ENCODE measurements at regions not wholly inside any gene's neighbourhood (a gene's known extent, or its start where the extent isn't known, plus 50 kb on each side); places are given as distances from the start of the nearest gene placed in this dataset.
A peak's percentile ranks its signal among the peaks of the same experiment; 100 is the strongest.

DNA sequence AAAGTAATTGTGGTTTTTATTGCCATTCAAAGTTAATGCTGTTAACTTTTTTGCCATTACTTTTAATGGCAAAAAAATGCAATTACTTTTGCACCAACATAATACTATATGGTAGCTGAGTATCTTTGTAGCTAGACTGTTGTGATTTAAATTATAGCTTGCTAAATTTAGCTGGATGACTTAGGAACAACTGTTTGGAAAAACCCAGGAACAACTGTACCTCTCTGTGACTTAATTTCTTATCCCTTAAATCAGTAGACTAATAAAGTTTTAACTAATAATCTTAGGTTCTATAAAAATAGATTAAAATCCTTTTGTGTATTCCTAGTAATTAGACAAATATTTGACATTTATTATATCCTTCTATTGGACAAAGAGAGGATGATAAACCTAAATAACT, 268.2 kb downstream of the TENT5A start:
- ChIA-PET CTCF (no interaction called here), POLR2A (no interaction called here)
- H3K27me3 Mint-ChIP-seq (ENCODE audit: insufficient read depth, unreplicated experiment): no peaks in the 10 kb centered on the region
- BruUV-seq (replicated peaks): no TSS peak
- no peaks in the 10 kb centered on the region for H3K4me1 Mint-ChIP-seq (ENCODE audit: insufficient read depth, unreplicated experiment)
- H3K27ac Mint-ChIP-seq (ENCODE audit: low read depth, unreplicated experiment): no peak overlapping the region
- TF ChIP-seq, protein P1, sequence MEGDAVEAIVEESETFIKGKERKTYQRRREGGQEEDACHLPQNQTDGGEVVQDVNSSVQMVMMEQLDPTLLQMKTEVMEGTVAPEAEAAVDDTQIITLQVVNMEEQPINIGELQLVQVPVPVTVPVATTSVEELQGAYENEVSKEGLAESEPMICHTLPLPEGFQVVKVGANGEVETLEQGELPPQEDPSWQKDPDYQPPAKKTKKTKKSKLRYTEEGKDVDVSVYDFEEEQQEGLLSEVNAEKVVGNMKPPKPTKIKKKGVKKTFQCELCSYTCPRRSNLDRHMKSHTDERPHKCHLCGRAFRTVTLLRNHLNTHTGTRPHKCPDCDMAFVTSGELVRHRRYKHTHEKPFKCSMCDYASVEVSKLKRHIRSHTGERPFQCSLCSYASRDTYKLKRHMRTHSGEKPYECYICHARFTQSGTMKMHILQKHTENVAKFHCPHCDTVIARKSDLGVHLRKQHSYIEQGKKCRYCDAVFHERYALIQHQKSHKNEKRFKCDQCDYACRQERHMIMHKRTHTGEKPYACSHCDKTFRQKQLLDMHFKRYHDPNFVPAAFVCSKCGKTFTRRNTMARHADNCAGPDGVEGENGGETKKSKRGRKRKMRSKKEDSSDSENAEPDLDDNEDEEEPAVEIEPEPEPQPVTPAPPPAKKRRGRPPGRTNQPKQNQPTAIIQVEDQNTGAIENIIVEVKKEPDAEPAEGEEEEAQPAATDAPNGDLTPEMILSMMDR (IDR thresholded peaks at IDR 0.05; ENCODE audit: unreplicated experiment): no peak
- H3K36me3 Mint-ChIP-seq (ENCODE audit: insufficient read depth, unreplicated experiment): no peaks in the 10 kb centered on the region
- intact Hi-C loops (cut with micrococcal nuclease): no loop called here
- no peak for DNase-seq (ENCODE audit: unreplicated experiment)
- H3K9me3 Mint-ChIP-seq (ENCODE audit: unreplicated experiment): no peaks in the 10 kb centered on the region
- H3K4me3 Mint-ChIP-seq (ENCODE audit: unreplicated experiment): no peak overlapping the region

DNA sequence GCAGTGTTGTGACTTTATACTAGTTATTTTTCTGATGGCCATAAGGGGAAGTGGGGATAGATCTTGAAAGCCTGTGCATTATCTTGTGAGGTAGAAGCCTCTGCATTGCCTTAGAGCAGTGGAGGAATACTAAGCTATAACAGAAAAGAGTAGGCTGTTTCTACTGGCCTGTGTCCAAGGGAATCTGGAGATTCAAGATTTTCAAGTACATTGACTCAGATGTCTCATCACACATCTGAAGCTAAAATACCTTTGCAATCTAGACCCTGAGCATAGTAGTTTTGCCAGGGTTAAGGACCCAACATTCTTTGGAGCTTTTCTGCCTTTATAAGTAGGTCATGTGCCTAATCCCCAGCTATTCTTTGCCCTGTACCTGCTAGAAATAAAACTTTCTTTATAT, 272.3 kb downstream of the TENT5A start:
- intact Hi-C loops (cut with micrococcal nuclease): no loop called here
- no peak for DNase-seq (ENCODE audit: unreplicated experiment)
- Mint-ChIP-seq H3K4me1 (ENCODE audit: insufficient read depth, unreplicated experiment) (no peaks in the 10 kb centered on the region), H3K27ac (ENCODE audit: low read depth, unreplicated experiment) (no peak overlapping the region), H3K9me3 (ENCODE audit: unreplicated experiment) (no peaks in the 10 kb centered on the region), H3K4me3 (ENCODE audit: unreplicated experiment) (no peak overlapping the region), H3K36me3 (ENCODE audit: insufficient read depth, unreplicated experiment) (no peaks in the 10 kb centered on the region), H3K27me3 (ENCODE audit: insufficient read depth, unreplicated experiment) (no peaks in the 10 kb centered on the region)
- POLR2A ChIA-PET: interaction anchor here (0.6 kb wide), 1 partner anchor 12 kb away, joined by 4 read pairs; no protein-coding TSS in a partner anchor
- TF ChIP-seq, protein P1 (IDR thresholded peaks at IDR 0.05; ENCODE audit: unreplicated experiment): no peak
- CTCF ChIA-PET: no interaction called here
- no TSS peak for BruUV-seq (replicated peaks)

DNA sequence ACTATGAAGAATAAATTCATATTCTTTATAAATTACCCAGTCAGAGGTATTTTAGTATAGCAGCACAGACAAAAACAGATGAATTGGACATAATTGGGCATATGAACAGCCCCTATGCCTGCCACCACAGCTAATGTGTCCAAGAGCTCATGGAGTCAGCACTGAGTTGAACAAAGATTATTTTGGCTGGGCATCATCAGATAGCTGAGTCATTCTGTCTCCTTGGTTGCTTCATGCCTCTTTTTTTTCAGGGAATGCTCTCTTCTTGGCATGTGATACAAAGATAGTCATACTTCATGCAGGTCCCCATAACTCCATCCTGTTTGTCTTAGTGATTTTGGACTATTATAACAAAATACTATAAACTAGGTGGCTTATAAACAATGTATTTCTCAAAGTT, 275.6 kb downstream of the TENT5A start:
- Mint-ChIP-seq H3K27me3 (ENCODE audit: insufficient read depth, unreplicated experiment) (no peaks in the 10 kb centered on the region), H3K4me3 (ENCODE audit: unreplicated experiment) (no peak overlapping the region), H3K9me3 (ENCODE audit: unreplicated experiment) (no peaks in the 10 kb centered on the region), H3K36me3 (ENCODE audit: insufficient read depth, unreplicated experiment) (no peaks in the 10 kb centered on the region), H3K4me1 (ENCODE audit: insufficient read depth, unreplicated experiment) (no peaks in the 10 kb centered on the region), H3K27ac (ENCODE audit: low read depth, unreplicated experiment) (no peak overlapping the region)
- POLR2A ChIA-PET: interaction anchor here (1.1 kb wide), 1 partner anchor 540 kb away, joined by 3 read pairs; no protein-coding TSS in a partner anchor
- peak; percentile 59 for DNase-seq (ENCODE audit: unreplicated experiment)
- CTCF ChIA-PET: no interaction called here
- BruUV-seq (replicated peaks): no TSS peak
- TF ChIP-seq, protein P1 (IDR thresholded peaks at IDR 0.05; ENCODE audit: unreplicated experiment): no peak
- intact Hi-C loops (cut with micrococcal nuclease): no loop called here

DNA sequence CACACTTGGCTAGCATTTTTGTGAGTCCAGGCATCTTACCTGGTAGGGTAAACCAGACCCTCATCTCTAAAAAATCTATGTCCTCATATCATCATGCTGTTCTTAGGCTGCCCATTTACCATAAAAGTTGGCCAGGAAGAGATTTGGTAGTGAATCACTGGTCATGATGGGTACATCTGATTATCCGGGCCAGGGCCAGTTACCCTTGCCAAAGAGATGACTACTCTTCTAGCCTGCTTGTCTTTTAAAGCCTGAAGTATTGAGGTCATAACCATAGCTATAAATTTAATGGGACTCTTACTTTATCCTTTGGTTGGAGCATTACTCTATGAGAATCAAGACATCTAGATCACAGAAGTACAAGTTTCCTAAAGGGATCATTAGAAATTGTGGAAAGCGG, 276.8 kb downstream of the TENT5A start:
- ChIA-PET CTCF (interaction anchor here (1.5 kb wide), 1 partner anchor 565 kb away, joined by 3 read pairs; no protein-coding TSS in a partner anchor), POLR2A (no interaction called here)
- no peak for DNase-seq (ENCODE audit: unreplicated experiment)
- H3K4me1 Mint-ChIP-seq (ENCODE audit: insufficient read depth, unreplicated experiment): no peaks in the 10 kb centered on the region
- no peaks in the 10 kb centered on the region for H3K36me3 Mint-ChIP-seq (ENCODE audit: insufficient read depth, unreplicated experiment)
- no peaks in the 10 kb centered on the region for H3K9me3 Mint-ChIP-seq (ENCODE audit: unreplicated experiment)
- H3K27me3 Mint-ChIP-seq (ENCODE audit: insufficient read depth, unreplicated experiment): no peaks in the 10 kb centered on the region
- TF ChIP-seq, protein P1 (IDR thresholded peaks at IDR 0.05; ENCODE audit: unreplicated experiment): no peak
- no peak overlapping the region for H3K4me3 Mint-ChIP-seq (ENCODE audit: unreplicated experiment)
- intact Hi-C loops (cut with micrococcal nuclease): no loop called here
- no peak overlapping the region for H3K27ac Mint-ChIP-seq (ENCODE audit: low read depth, unreplicated experiment)
- BruUV-seq (replicated peaks): no TSS peak

All from MCF 10A (cell line).